HG03469 (cell line): ENCODE measurements at regions not wholly inside any gene's neighbourhood (a gene's known extent, or its start where the extent isn't known, plus 50 kb on each side); places are given as distances from the start of the nearest gene placed in this dataset.
"Not testable (repeated sequence)": the region's sequence is repeated elsewhere in the genome, so short reads cannot be mapped to it uniquely, and the experiment has no call there.

Experiments
- ATAC-seq: cut with Tn5 transposase; IDR thresholded peaks from one replicate; pipeline ENCODE4 v1.9.1; 2021; ENCODE audit warnings: mild to moderate bottlenecking, moderate library complexity, moderate number of reproducible peaks; ENCODE audit not compliant: unreplicated experiment

- ATAC-seq: no peak
Measured at GRCh38 chr10:44564361-44564760, 179.5 kb upstream of the CXCL12 start.

- no peak for ATAC-seq
Measured at GRCh38 chr10:44564790-44565189, 179.9 kb upstream of the CXCL12 start.

GRCh38 chr10:44566786-44567185 is 181.9 kb upstream of the CXCL12 start:
- no peak for ATAC-seq

- no peak for ATAC-seq
Measured at GRCh38 chr10:44567471-44567870, 182.6 kb upstream of the CXCL12 start.

GRCh38 chr10:44569193-44570091 is 184.5 kb upstream of the CXCL12 start:
- ATAC-seq: no peak

GRCh38 chr10:44571701-44572100 is 186.8 kb upstream of the CXCL12 start:
- ATAC-seq: no peak

- ATAC-seq: no peak
Measured at GRCh38 chr10:44572146-44572545, 187.2 kb upstream of the CXCL12 start.

- no peak for ATAC-seq
Measured at GRCh38 chr10:44573821-44574220, 188.9 kb upstream of the CXCL12 start.

- no peak for ATAC-seq
Measured at GRCh38 chr10:44574596-44575480, 189.9 kb upstream of the CXCL12 start.

- ATAC-seq: no peak
Measured at GRCh38 chr10:44575601-44576380, 190.9 kb upstream of the CXCL12 start.

- ATAC-seq: no peak
Measured at GRCh38 chr10:44576702-44577191, 191.8 kb upstream of the CXCL12 start.

GRCh38 chr10:44577533-44577932 is 192.6 kb upstream of the CXCL12 start:
- ATAC-seq: no peak

- no peak for ATAC-seq
Measured at GRCh38 chr10:44578271-44578670, 193.4 kb upstream of the CXCL12 start.

GRCh38 chr10:44578963-44579362 is 194.1 kb upstream of the CXCL12 start:
- not testable (repeated sequence) for ATAC-seq

GRCh38 chr10:44581996-44582395 is 197.1 kb upstream of the CXCL12 start:
- ATAC-seq: no peak

GRCh38 chr10:44587488-44588318 is 202.8 kb upstream of the CXCL12 start:
- ATAC-seq: no peak

- ATAC-seq: no peak
Measured at GRCh38 chr10:44589181-44589943, 204.5 kb upstream of the CXCL12 start.

- no peak for ATAC-seq
Measured at GRCh38 chr10:44589944-44590449, 205.1 kb upstream of the CXCL12 start.

- no peak for ATAC-seq
Measured at GRCh38 chr10:44591911-44592310, 207.0 kb upstream of the CXCL12 start.
